ENCODE measurements at regions not wholly inside any gene's neighbourhood (a gene's known extent, or its start where the extent isn't known, plus 50 kb on each side); places are given as distances from the start of the nearest gene placed in this dataset.

GRCh38 chr12:20044351-20044750 is 324.0 kb upstream of the PDE3A start:
- dilution Hi-C loops (cut with HindIII; ENCODE audit: low sequenced_read_pairs, unreplicated experiment) = no loop called here

More at GRCh38 chr12:20044351-20044750, 324.0 kb upstream of the PDE3A start:
- in situ Hi-C loops (cut with MboI; ENCODE audit: low sequenced_read_pairs) (no loop called here), intact Hi-C loops (cut with micrococcal nuclease) (no loop called here)
- H2AK9ac ChIP-seq (replicated peaks; ENCODE audit: low read depth, low read length, poor library complexity) = no peak overlapping the region
- H4K5ac ChIP-seq (ENCODE audit: low read depth, low read length) = no peak overlapping the region
- peaks cover 2% of the 10 kb centered on the region; the same call in 1 of the 2 replicates for H3K4me1 ChIP-seq (ENCODE audit: control insufficient read depth, insufficient read depth, low read length)
- H3K9me3 ChIP-seq (ENCODE audit: control insufficient read depth, insufficient read depth, low read length) = no peaks in the 10 kb centered on the region
- H4K20me1 ChIP-seq (ENCODE audit: insufficient read depth, low read length) = no peaks in the 10 kb centered on the region
- H2AK5ac ChIP-seq (ENCODE audit: low read depth, low read length) = no peak overlapping the region
- no peak overlapping the region for H2BK120ac ChIP-seq (ENCODE audit: low read depth, low read length)
- H4K91ac ChIP-seq (ENCODE audit: insufficient read depth, low read depth, low read length) = no peak overlapping the region
- H2BK20ac ChIP-seq (ENCODE audit: low read depth, low read length) = no peak overlapping the region
- H3K27me3 ChIP-seq (ENCODE audit: control insufficient read depth, insufficient read depth, low read length) = no peaks in the 10 kb centered on the region
- no peak overlapping the region for H2AFZ ChIP-seq (replicated peaks; ENCODE audit: low read length, poor library complexity)
- no peak overlapping the region for H2BK5ac ChIP-seq (ENCODE audit: low read depth, low read length, poor library complexity, severe bottlenecking)
- no peak overlapping the region for H2BK15ac ChIP-seq (ENCODE audit: low read depth, low read length)
- no peak for TF ChIP-seq MAFK (IDR thresholded peaks at IDR 0.05; ENCODE audit: low read depth, low read length)
- DNase-seq = no peak
- no TSS peak for BruUV-seq (replicated peaks)
- no peaks in the 10 kb centered on the region for H3K9me1 ChIP-seq (ENCODE audit: insufficient read depth, low read length)
- H3K79me1 ChIP-seq (ENCODE audit: low read depth in 1 of 2, low read length in 2 of 2) = no peaks in the 10 kb centered on the region
- H3K27ac ChIP-seq (ENCODE audit: insufficient read depth, low read length) = no peak overlapping the region
- H3K4ac ChIP-seq (ENCODE audit: low read depth, low read length) = no peak overlapping the region
- no peak overlapping the region for H3K18ac ChIP-seq (ENCODE audit: low read depth, low read length)
- H3K36me3 ChIP-seq (ENCODE audit: control insufficient read depth, insufficient read depth, low read length) = no peaks in the 10 kb centered on the region
- no peak overlapping the region for H3K4me2 ChIP-seq (ENCODE audit: low read depth, low read length)
- H3K4me3 ChIP-seq (ENCODE audit: insufficient read depth, low read depth, low read length) = no peak overlapping the region
- no peak overlapping the region for H3K14ac ChIP-seq (replicated peaks; ENCODE audit: low read depth, low read length)
- no peak overlapping the region for H3K23ac ChIP-seq (ENCODE audit: low read depth, low read length)
- CTCF ChIA-PET = no interaction called here
- no CpG with 5 or more reads among the region's 1 CpG for WGBS, 2 experiments (ENCODE audit: extremely low coverage in 2 of 2, insufficient read length in 1 of 2)
- H3K9ac ChIP-seq (ENCODE audit: low read depth, low read length) = no peak overlapping the region
- ATAC-seq (ENCODE audit: low read depth) = peak; percentile 24
- H4K8ac ChIP-seq (ENCODE audit: low read depth in 2 of 2, low read length in 2 of 2) = no peak overlapping the region
- H3K56ac ChIP-seq (ENCODE audit: extremely low read depth, insufficient read depth, low read length) = no peak overlapping the region
- POLR2A ChIA-PET (ENCODE audit: unreplicated experiment) = no interaction called here
